ENCODE measurements at regions not wholly inside any gene's neighbourhood (a gene's known extent, or its start where the extent isn't known, plus 50 kb on each side); places are given as distances from the start of the nearest gene placed in this dataset.

GRCh38 chr3:139838269-139838957 is 96.6 kb upstream of the CLSTN2 start (continued):
- TF ChIP-seq, protein P1, sequence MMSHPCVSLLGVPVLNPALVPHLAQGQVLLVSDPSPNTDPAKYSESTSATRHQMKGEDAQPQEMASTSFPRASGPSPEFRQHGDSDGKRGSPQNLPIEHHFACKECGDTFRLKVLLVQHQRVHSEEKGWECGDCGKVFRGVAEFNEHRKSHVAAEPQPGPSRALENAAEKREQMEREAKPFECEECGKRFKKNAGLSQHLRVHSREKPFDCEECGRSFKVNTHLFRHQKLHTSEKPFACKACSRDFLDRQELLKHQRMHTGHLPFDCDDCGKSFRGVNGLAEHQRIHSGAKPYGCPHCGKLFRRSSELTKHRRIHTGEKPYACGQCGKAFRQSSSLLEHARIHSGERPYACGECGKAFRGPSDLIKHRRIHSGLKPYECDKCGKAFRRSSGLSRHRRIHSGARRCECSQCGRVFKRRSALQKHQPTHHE (CRISPR knock-in tag; IDR thresholded peaks at IDR 0.05; ENCODE audit: borderline replicate concordance) = no peak
- TF ChIP-seq ZMAT3 (CRISPR knock-in tag; conservative IDR thresholded peaks at IDR 0.05) (no peak), EHMT2 (IDR thresholded peaks at IDR 0.05; ENCODE audit: borderline replicate concordance, low read depth, low read length) (no peak), ZNF329 (CRISPR knock-in tag; IDR thresholded peaks at IDR 0.05; ENCODE audit: low read depth) (no peak), BORCS8-MEF2B (CRISPR knock-in tag; IDR thresholded peaks at IDR 0.05) (no peak), MXI1 (IDR thresholded peaks at IDR 0.05; ENCODE audit: borderline replicate concordance, low read depth, low read length) (no peak)
- TF ChIP-seq, protein P2, sequence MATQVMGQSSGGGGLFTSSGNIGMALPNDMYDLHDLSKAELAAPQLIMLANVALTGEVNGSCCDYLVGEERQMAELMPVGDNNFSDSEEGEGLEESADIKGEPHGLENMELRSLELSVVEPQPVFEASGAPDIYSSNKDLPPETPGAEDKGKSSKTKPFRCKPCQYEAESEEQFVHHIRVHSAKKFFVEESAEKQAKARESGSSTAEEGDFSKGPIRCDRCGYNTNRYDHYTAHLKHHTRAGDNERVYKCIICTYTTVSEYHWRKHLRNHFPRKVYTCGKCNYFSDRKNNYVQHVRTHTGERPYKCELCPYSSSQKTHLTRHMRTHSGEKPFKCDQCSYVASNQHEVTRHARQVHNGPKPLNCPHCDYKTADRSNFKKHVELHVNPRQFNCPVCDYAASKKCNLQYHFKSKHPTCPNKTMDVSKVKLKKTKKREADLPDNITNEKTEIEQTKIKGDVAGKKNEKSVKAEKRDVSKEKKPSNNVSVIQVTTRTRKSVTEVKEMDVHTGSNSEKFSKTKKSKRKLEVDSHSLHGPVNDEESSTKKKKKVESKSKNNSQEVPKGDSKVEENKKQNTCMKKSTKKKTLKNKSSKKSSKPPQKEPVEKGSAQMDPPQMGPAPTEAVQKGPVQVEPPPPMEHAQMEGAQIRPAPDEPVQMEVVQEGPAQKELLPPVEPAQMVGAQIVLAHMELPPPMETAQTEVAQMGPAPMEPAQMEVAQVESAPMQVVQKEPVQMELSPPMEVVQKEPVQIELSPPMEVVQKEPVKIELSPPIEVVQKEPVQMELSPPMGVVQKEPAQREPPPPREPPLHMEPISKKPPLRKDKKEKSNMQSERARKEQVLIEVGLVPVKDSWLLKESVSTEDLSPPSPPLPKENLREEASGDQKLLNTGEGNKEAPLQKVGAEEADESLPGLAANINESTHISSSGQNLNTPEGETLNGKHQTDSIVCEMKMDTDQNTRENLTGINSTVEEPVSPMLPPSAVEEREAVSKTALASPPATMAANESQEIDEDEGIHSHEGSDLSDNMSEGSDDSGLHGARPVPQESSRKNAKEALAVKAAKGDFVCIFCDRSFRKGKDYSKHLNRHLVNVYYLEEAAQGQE (IDR thresholded peaks at IDR 0.05; ENCODE audit: borderline replicate concordance in 1 of 2, low read depth in 1 of 2, low read length in 2 of 2) = no peak
